HEK293T (cell line): ENCODE measurements at regions not wholly inside any gene's neighbourhood (a gene's known extent, or its start where the extent isn't known, plus 50 kb on each side); places are given as distances from the start of the nearest gene placed in this dataset.

Source experiments
- ARNT ChIP-seq: fragments of 450-650 bp; IDR thresholded peaks from 2 replicates; pipeline ENCODE4 v1.6.1; 2017; ENCODE audit warnings: mild to moderate bottlenecking
- BHLHE40 ChIP-seq: fragments of 450-650 bp; IDR thresholded peaks from 2 replicates; pipeline ENCODE4 v1.6.1; 2016; ENCODE audit warnings: mild to moderate bottlenecking, moderate library complexity, borderline replicate concordance
- CTBP1 ChIP-seq: fragments of 450-650 bp; IDR thresholded peaks from 2 replicates; pipeline ENCODE4 v1.6.1; 2016; ENCODE audit warnings: borderline replicate concordance
- ELF4 ChIP-seq: fragments of 450-650 bp; IDR thresholded peaks from 2 replicates; pipeline ENCODE4 v1.6.1; 2017; ENCODE audit warnings: antibody characterized with exemption
- FOXA1 ChIP-seq: fragments of 450-650 bp; IDR thresholded peaks from 2 replicates; pipeline ENCODE4 v1.6.1; 2016; ENCODE audit warnings: mild to moderate bottlenecking
- FOXK2 ChIP-seq: fragments of 450-650 bp; IDR thresholded peaks from 2 replicates; pipeline ENCODE4 v1.6.1; 2016; ENCODE audit warnings: mild to moderate bottlenecking
- FOXM1 ChIP-seq: fragments of 450-650 bp; IDR thresholded peaks from 2 replicates; pipeline ENCODE4 v1.6.1; 2017; ENCODE audit warnings: mild to moderate bottlenecking, borderline replicate concordance
- HDGF ChIP-seq: fragments of 450-650 bp; IDR thresholded peaks from 2 replicates; pipeline ENCODE4 v1.6.1; 2017; ENCODE audit warnings: antibody characterized with exemption, borderline replicate concordance
- NFRKB ChIP-seq: fragments of 450-650 bp; IDR thresholded peaks from 2 replicates; pipeline ENCODE4 v1.6.1; 2016; ENCODE audit warnings: mild to moderate bottlenecking, moderate library complexity
- PKNOX1 ChIP-seq: fragments of 450-650 bp; IDR thresholded peaks from 2 replicates; pipeline ENCODE4 v1.6.1; 2016
- SP1 ChIP-seq: fragments of 450-650 bp; IDR thresholded peaks from 2 replicates; pipeline ENCODE4 v1.6.1; 2017
- SUZ12 ChIP-seq: fragments of 450-650 bp; IDR thresholded peaks from 2 replicates; pipeline ENCODE4 v1.6.1; 2016; ENCODE audit warnings: mild to moderate bottlenecking
- TARDBP ChIP-seq: fragments of 450-650 bp; IDR thresholded peaks from 2 replicates; pipeline ENCODE4 v1.6.1; 2016
- ZNF384 ChIP-seq: fragments of 450-650 bp; IDR thresholded peaks from 2 replicates; pipeline ENCODE4 v1.6.1; 2016

GRCh38 chr11:25252854-25253253 lies 756.0 kb downstream of the LUZP2 start:
- TF ChIP-seq BHLHE40 (no peak), HDGF (no peak), SP1 (no peak), SUZ12 (no peak), ARNT (no peak), FOXA1 (no peak), FOXM1 (no peak), PKNOX1 (no peak), ZNF384 (no peak), TARDBP (no peak), FOXK2 (no peak), ELF4 (no peak), NFRKB (no peak), CTBP1 (no peak)
